Middle frontal gyrus (tissue), 1 donor: ENCODE measurements at regions not wholly inside any gene's neighbourhood (a gene's known extent, or its start where the extent isn't known, plus 50 kb on each side); places are given as distances from the start of the nearest gene placed in this dataset.

Source experiments
- DNase-seq: peaks from one replicate; pipeline ENCODE4 v3.0.0-alpha.2; 2015; ENCODE audit warnings: low spot score; ENCODE audit errors: extremely low spot score

DNA sequence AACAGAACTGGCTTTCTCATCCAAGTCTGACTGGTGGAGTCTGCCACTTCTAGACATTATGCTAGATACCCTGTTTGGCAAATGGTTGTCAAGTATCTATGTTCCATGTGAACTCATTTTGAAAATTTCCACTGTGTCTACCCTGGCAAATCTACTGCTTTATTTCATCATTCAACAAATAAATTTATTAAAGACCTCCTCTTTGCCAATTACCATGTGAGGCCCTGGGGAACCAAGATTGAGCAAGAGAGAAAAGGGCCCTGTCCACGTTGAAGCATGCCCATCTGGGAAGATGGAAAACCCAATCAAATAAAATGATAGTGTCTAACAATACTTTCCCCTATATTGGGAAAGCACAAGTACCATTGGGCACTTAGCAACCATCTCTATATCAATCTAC is 582.4 kb downstream of the IRS1 start:
- no peak for DNase-seq

DNA sequence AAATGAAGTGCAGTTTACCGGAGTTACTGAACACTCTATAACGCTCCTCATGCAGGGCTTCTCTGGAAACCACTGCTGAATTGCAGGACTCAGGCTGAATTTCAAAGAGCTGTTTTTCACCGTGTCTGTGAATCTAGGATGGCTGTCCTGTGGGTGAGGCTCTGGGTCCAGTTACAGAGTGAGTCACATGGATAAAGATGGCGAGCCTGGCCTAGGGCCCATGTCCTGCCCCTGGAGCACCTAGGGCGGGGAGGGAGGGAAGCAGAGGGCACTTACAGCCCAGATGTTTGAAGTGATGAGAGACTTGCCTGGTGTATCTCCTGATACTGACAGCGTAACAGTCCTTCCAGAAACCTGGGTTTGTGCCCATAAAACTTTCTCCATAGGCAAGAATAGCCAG is 583.0 kb downstream of the IRS1 start:
- no peak for DNase-seq

- no peak for DNase-seq
These were observed 583.6 kb downstream of the IRS1 start for GRCh38 chr2:226215902-226216503.

DNA sequence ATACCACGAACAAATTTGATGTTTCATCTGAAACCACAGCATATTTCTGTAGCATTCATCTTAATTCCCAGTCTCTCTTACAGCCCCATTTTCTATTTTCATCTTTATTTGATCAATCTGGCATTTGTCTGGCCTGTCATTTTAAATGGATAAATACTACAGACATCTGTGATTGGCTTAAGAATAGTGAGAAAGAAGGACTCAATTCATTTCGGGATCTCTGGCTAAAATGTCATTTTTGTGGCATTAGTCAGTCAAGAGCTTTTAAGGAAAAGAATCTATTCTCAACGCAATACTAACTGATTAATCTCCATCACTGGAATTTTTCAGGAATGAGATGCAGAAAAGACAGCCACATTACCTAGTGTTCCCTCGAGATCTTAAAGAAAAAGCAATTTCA is 585.9 kb downstream of the IRS1 start:
- no peak for DNase-seq

DNA sequence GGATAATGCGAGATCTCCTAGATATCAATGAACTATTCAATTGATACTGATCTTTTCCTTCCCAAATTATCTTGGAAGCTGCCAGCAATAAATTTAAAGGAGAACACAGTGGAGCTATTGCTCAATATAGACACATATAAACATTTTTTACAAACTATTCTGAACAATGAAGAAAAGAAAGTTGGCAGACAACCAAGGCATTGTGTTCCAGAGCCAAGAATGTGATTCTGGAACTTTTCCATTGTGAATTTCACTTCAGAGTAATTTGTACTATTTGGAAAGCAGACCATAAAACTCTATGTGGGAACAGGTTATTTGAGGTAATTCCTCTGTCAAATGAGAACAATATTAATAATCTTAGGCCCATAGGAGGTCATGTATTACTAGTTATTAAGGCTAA is 588.2 kb downstream of the IRS1 start:
- no peak for DNase-seq

GRCh38 chr2:226208726-226209125 is 590.9 kb downstream of the IRS1 start:
- no peak for DNase-seq

- no peak for DNase-seq
These were observed 591.9 kb downstream of the IRS1 start for GRCh38 chr2:226207671-226208070.

GRCh38 chr2:226199555-226199954 is 600.1 kb downstream of the IRS1 start:
- DNase-seq = no peak

- no peak for DNase-seq
These were observed 600.7 kb downstream of the IRS1 start for GRCh38 chr2:226198956-226199355.

DNA sequence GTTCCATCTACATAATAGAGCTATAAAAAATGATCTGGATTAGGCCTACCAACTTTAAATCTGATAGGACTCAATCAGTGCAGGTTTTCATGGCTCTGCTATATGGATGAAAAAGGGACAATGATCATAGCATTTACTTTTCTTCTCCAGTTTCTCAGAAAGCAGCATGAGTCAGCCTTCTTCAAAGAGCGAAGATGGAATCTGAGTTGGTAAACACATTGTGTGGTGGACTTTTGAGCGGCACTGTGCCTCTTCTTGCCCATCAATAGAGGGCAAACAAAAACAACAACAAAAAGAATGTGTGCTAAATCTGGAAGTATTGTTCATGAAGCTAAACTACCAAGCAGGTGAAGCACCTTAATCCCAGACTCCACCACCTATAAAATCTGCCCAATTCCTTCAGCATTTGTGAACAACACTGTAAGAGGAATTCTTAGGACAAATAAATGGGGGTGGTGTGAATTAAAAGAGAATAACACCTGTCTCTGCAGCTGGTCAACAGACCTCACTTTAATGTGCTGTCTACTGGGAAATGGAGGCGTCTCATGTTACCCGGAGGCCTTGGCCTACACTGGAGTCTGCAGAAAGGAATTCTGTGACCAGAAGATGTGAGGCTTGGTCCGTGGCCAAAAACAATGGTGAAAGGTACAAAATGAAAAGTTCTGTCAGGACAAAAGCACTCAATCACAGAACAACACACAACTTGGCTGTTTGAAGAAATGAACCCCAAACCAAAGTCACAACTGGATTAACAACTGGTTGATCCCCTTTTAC is 609.0 kb downstream of the IRS1 start:
- no peak for DNase-seq

- DNase-seq = no peak
These were observed 610.6 kb downstream of the IRS1 start for GRCh38 chr2:226189061-226189460.

DNA sequence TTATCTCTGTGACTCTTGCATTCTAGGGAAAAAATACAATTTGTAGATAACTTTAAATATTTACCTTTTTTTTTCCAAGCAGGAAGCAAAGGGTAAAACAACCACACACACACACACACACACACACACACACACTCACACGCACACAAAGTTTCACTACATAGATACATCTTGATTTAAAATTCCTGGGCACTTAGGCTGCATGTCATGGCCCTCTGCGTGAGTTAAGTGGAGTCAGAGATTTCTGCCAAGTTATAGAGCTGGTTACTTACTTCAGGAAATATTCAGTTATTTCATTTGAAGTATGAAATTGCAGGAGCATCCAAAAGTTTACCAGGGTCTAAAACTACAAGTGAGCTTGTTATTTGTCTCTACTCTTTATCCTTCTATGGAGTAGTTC is 612.0 kb downstream of the IRS1 start:
- DNase-seq = no peak

DNA sequence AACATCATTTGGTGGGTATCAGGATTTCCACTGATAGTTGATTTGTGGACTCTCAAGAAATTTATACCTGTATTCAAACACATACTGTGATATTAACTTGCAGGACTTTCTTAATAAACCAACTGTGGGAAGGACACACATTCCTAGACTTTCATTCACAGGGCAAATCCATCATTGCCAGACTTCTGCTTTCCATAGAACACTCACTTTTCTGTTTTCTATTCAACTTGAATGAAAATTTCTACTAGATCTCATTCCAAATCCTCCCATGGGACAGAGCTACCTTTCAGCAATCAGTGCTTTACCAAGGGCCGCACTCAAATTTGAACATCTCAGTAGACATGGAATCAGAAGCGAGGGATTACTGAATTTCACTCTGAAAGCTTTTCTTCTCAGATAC is 612.5 kb downstream of the IRS1 start:
- no peak for DNase-seq

- no peak for DNase-seq
These were observed 613.9 kb downstream of the IRS1 start for GRCh38 chr2:226185616-226186211.

DNA sequence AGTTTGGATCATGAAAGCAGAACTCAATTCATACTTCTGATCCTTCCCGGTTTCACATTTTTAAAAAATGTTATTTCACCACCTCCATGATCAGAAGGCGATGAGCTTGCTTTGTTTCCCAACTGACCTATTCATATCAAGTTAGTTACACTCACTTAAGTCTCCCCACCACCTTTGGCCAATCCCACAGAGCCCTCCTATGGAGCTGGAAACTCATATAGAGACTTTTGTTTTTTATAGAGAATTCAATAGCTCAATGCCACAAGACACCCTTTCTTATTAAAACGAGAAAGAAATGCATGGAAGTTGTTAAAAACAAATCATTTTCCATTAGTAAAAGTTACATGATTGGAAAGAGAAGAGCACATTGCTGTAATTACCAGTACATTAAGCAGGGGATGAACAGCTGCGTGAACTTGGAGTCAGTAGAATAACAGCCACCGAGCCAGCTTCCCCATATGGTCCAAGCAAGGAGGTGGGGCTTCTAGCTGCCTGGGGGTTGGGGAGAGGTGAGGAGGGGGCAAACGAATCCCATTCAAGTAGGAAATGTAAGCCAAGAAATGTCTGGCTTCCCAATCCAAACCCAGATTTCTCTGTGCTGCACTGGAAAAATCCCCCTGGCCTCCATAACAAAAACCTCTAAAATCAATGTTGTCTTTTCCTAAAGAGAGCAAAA is 614.5 kb downstream of the IRS1 start:
- no peak for DNase-seq

GRCh38 chr2:226184540-226184939 is 615.1 kb downstream of the IRS1 start:
- DNase-seq = no peak

DNA sequence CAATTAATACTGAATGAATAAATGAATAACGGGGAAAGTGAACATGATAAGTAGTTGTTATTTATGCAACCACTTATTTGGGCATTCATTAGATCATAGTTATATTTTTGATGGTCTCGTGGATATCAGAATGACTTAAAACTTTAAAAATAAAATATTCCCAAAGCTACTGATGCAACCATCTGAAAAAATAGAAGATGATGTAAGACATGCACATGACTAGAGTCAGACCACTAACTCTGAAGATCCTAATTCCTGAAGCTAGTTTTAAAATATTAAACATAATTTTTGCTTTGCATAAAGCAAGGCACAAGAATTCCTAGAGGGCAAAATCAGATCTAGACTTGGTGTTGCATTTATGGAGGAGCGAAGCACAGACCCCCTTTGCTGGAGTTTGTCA is 616.1 kb downstream of the IRS1 start:
- no peak for DNase-seq

- no peak for DNase-seq
These were observed 616.6 kb downstream of the IRS1 start for GRCh38 chr2:226183033-226183432.

DNA sequence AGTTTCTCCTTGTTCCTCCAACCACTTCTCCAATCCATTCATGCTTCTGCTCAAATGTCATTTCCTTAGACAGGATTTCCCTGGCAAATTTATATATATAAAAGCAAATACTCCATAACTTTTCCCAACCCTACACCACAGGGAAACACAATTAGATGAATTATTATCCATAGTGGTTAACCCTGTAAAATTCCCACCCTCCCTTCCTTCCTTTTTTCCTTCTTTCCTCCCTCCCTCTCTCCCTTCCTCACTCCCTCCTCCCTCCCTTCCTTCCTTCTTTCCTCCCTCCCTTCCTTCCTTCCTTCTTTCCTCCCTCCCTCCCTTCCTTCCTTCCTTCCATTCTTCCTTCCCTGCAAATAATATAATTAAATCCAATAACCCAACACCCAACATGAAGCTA is 617.7 kb downstream of the IRS1 start:
- no peak for DNase-seq

GRCh38 chr2:226180281-226180884 is 619.2 kb downstream of the IRS1 start:
- DNase-seq = no peak

- DNase-seq = no peak
These were observed 620.6 kb downstream of the IRS1 start for GRCh38 chr2:226179010-226179409.
